PFSK-1 (cell line): ENCODE measurements at regions not wholly inside any gene's neighbourhood (a gene's known extent, or its start where the extent isn't known, plus 50 kb on each side); places are given as distances from the start of the nearest gene placed in this dataset.

Experiments used
- FOXP2 ChIP-seq: optimal IDR thresholded peaks from 2 replicates; pipeline ENCODE3; 2011; ENCODE audit warnings: borderline replicate concordance, control low read depth, inconsistent platforms; ENCODE audit not compliant: insufficient read depth; ENCODE audit errors: extremely low read length, extremely low read depth
- POLR2AphosphoS5 ChIP-seq: IDR thresholded peaks from 2 replicates; pipeline ENCODE4 v1.6.1; 2012; ENCODE audit warnings: low read depth, mild to moderate bottlenecking, control low read depth, low read length, moderate library complexity
- REST ChIP-seq, 2 experiments: IDR thresholded peaks; 2 replicates each; pipeline versions ENCODE4 v1.6.1 to v1.8.0; 2011 to 2012; ENCODE audit warnings: low read depth in 2 of 2, low read length in 2 of 2, control low read depth in 1 of 2, inconsistent platforms in 1 of 2, mild to moderate bottlenecking in 1 of 2, moderate library complexity in 1 of 2; ENCODE audit not compliant: insufficient read depth in 1 of 2
- SIN3A ChIP-seq: IDR thresholded peaks from 2 replicates; pipeline ENCODE4 v1.6.1; 2012; ENCODE audit warnings: mild to moderate bottlenecking, low read length, moderate library complexity, borderline replicate concordance; ENCODE audit not compliant: insufficient read depth
- TAF1 ChIP-seq: IDR thresholded peaks from 2 replicates; pipeline ENCODE4 v1.6.1; 2012; ENCODE audit warnings: low read length, control low read depth, borderline replicate concordance; ENCODE audit not compliant: insufficient read depth

GRCh38 chr17:14553847-14554246 lies 253.0 kb downstream of the HS3ST3B1 start:
- TF ChIP-seq SIN3A (no peak), REST (IDR thresholded peaks at IDR 0.05; ENCODE audit: insufficient read depth in 1 of 2, low read depth in 2 of 2, low read length in 2 of 2) (no peak), FOXP2 (no peak), POLR2AphosphoS5 (no peak), TAF1 (no peak)

DNA sequence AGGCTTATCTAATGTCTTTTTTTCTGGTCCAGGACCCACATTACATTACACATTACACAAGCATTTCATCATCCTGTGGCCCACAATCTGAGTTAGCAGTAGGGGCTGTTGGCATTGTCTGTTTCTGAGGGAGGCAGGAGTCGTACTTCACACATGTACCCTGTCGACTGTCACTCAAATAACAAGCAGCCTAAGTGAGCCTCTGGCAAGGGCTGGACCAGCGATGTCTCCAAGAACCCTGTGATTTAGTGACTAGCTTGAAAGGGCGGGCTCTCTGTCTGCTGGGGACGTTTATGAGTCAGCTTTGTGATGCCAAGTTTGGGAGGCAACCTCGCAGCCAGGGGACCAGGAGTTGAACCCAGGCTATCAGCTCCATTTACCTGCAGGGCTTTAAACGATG lies 251.4 kb downstream of the HS3ST3B1 start:
- no peak for TF ChIP-seq FOXP2
- no peak for TF ChIP-seq TAF1
- no peak for TF ChIP-seq SIN3A
- TF ChIP-seq REST (IDR thresholded peaks at IDR 0.05; ENCODE audit: insufficient read depth in 1 of 2, low read depth in 2 of 2, low read length in 2 of 2), result no peak
- TF ChIP-seq POLR2AphosphoS5, result no peak

DNA sequence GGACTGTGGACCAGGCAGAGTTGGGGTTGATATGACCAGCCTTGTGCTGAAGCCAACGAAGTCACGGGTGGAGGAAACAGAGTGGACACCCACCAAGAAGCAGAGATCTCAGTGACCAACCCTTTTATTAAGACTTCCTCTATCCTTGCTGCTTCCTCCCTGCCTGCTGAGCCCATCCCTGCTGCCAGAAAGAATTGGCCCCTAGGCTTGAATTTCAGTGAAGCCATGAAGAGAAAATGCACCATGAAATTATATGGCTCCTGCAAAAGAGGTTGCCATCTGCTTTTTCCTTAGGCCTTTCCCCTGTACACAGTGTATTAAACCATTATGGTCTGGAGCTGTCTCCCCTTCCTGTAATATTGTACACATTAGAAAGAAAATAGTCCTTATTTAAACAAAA lies 246.7 kb downstream of the HS3ST3B1 start:
- TF ChIP-seq FOXP2, result no peak
- TF ChIP-seq POLR2AphosphoS5, result no peak
- no peak for TF ChIP-seq REST (IDR thresholded peaks at IDR 0.05; ENCODE audit: insufficient read depth in 1 of 2, low read depth in 2 of 2, low read length in 2 of 2)
- TF ChIP-seq SIN3A, result no peak
- TF ChIP-seq TAF1, result no peak

GRCh38 chr17:14547016-14547415 lies 246.1 kb downstream of the HS3ST3B1 start:
- TF ChIP-seq REST (IDR thresholded peaks at IDR 0.05; ENCODE audit: insufficient read depth in 1 of 2, low read depth in 2 of 2, low read length in 2 of 2), result no peak
- no peak for TF ChIP-seq SIN3A
- no peak for TF ChIP-seq FOXP2
- TF ChIP-seq POLR2AphosphoS5, result no peak
- no peak for TF ChIP-seq TAF1

DNA sequence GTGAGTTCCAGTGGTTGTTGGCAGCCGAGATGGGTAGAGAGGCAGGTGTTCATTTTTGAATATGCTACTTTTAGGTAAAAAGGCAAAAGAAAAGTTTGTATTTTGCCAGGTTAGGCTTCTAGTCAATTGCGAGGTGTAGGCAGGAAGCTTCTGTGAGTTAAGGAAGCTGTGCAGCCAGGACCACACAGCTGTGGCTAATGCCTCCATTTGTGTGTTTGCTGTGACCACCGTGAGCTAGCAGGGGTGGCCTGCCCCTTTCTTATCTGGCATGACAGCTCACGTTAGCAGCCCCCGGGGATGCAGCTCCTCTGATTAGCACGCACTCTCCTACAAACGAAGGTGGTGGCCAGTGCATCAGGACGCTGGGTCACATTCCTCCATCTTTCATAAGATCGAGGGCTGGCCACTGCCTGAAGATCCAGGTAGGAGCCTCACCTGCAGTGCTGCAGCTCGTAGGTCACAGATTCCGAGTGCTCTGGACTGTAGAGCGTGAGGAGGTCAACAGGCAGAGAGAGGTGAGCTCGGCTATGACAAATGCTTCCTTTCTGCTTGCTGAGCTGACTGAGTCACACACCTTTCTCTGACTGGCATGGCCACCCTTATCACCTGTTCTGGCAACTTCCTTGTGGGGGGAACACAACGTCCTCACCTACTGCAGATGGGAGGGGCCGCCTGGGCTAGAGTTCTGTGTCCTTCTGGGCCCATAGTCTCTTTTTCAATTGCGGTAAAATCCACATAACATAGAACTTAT lies 244.4 kb downstream of the HS3ST3B1 start:
- TF ChIP-seq REST (IDR thresholded peaks at IDR 0.05; ENCODE audit: insufficient read depth in 1 of 2, low read depth in 2 of 2, low read length in 2 of 2), result no peak
- no peak for TF ChIP-seq FOXP2
- no peak for TF ChIP-seq SIN3A
- no peak for TF ChIP-seq POLR2AphosphoS5
- TF ChIP-seq TAF1, result no peak
